Mesothelial cell of epicardium (in vitro differentiated cells): ENCODE measurements at regions not wholly inside any gene's neighbourhood (a gene's known extent, or its start where the extent isn't known, plus 50 kb on each side); places are given as distances from the start of the nearest gene placed in this dataset.
A peak's percentile ranks its signal among the peaks of the same experiment; 100 is the strongest.

Experiments used
- DNase-seq, 2 experiments: peaks; one replicate each; pipeline ENCODE4 v3.0.0; 2021; ENCODE audit warnings: low spot score in 2 of 2; ENCODE audit not compliant: unreplicated experiment in 2 of 2
- H3K27ac Mint-ChIP-seq: 2 replicates; pipeline ENCODE4 v1.8.0; 2021; ENCODE audit warnings: mixed read lengths
- H3K27me3 Mint-ChIP-seq: 2 replicates; pipeline ENCODE4 v1.8.0; 2021; ENCODE audit warnings: low read depth, mixed read lengths
- H3K36me3 Mint-ChIP-seq: 2 replicates; pipeline ENCODE4 v1.8.0; 2021; ENCODE audit warnings: mixed read lengths
- H3K4me1 Mint-ChIP-seq: 2 replicates; pipeline ENCODE4 v1.8.0; 2021; ENCODE audit warnings: mixed read lengths
- H3K4me3 Mint-ChIP-seq: 2 replicates; pipeline ENCODE4 v1.8.0; 2021; ENCODE audit warnings: mild to moderate bottlenecking, moderate library complexity, mixed read lengths
- H3K9me3 Mint-ChIP-seq: 2 replicates; pipeline ENCODE4 v1.8.0; 2021; ENCODE audit warnings: mixed read lengths
- TF ChIP-seq, protein P1 (sequence below): fragments of 200-600 bp; sonication (generic); IDR thresholded peaks from one replicate; pipeline ENCODE4 v1.5.0; 2021; ENCODE audit warnings: antibody characterized with exemption; ENCODE audit not compliant: unreplicated experiment

DNA sequence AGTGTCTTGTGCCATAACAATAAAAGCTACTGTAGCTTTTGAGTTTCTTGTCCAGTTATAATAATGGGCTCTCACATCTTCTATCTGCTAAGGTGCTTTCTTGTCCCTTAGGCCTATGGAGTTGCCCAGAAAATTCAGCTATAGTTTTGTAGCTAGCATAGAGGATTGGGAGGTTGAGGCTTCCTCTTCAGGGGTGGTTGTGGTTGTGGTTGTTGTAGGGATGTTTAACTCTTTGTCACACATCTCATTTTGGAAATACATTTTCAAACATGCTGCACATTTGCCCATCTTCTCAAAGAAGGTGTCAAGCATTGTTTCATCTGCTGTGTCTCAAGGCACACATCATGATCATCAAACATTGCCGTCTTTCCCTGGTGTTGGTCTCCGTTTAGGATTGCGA is 65.0 kb downstream of the ATXN3L start:
- Mint-ChIP-seq H3K36me3 (no peaks in the 10 kb centered on the region), H3K9me3 (peaks cover 40% of the 10 kb centered on the region), H3K27ac (no peak overlapping the region)

DNA sequence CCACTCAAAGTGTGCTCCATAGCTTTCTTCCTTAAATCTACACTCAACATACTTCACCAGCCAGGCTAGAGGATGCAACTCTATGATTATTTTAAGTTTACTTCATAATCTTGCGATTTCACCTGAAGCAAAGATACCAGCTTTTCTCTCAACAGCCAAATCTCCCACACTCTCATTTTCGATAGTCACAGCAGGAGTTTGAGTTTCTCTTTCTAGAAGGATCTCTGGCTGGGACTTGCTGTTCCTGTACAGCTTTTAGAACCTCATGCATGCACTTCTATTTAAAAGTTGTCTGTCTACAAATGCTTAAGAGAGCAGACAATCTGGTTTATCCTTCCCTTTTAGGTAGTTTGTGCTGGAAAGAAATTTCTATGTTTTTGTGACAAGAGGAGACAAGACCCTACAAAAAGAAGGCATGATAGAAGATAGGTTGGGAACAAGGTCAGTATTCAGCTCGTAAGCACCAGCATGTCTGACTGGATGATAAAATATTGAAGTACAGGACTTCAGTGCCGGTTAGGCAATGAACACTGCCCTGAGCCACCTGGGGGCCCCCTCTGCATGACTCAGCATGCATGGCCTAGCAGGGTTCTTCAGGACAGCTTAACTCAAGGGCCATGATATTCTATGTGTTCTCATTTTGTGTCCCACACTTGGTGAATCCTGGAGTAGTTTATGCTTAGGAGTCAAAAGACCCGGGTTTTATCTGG is 65.6 kb downstream of the ATXN3L start:
- TF ChIP-seq, protein P1, sequence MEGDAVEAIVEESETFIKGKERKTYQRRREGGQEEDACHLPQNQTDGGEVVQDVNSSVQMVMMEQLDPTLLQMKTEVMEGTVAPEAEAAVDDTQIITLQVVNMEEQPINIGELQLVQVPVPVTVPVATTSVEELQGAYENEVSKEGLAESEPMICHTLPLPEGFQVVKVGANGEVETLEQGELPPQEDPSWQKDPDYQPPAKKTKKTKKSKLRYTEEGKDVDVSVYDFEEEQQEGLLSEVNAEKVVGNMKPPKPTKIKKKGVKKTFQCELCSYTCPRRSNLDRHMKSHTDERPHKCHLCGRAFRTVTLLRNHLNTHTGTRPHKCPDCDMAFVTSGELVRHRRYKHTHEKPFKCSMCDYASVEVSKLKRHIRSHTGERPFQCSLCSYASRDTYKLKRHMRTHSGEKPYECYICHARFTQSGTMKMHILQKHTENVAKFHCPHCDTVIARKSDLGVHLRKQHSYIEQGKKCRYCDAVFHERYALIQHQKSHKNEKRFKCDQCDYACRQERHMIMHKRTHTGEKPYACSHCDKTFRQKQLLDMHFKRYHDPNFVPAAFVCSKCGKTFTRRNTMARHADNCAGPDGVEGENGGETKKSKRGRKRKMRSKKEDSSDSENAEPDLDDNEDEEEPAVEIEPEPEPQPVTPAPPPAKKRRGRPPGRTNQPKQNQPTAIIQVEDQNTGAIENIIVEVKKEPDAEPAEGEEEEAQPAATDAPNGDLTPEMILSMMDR: no peak
- peak overlapping the region; percentile 19 for H3K27ac Mint-ChIP-seq
- no peak overlapping the region for H3K4me3 Mint-ChIP-seq
- no peaks in the 10 kb centered on the region for H3K27me3 Mint-ChIP-seq
- no peak for DNase-seq
- peaks cover 40% of the 10 kb centered on the region for H3K9me3 Mint-ChIP-seq
- peaks cover 16% of the 10 kb centered on the region for H3K4me1 Mint-ChIP-seq
- no peaks in the 10 kb centered on the region for H3K36me3 Mint-ChIP-seq

More for the DNA sequence above, 65.0 kb downstream of the ATXN3L start:
- H3K27me3 Mint-ChIP-seq: no peaks in the 10 kb centered on the region
- H3K4me3 Mint-ChIP-seq: no peak overlapping the region
- peaks cover 10% of the 10 kb centered on the region for H3K4me1 Mint-ChIP-seq
- no peak for DNase-seq
- TF ChIP-seq, protein P1: no peak

DNA sequence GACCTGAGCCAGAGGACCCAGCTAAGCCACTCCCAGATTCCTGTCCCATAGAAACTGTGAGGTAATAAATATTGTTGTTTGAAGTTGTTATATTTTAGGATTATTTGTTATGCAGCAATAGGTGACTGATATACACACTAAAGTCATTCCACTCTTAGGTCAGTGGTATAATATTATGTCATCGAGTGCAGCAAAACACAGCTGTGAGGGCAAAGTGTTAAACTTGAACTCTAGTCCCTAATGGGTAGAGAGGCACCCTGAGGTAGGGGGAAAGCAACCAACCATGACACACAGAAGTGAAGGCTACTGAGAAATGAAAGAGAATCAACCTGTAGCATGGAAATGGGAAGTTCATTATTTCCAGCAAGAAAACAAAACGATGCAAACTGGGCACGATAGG is 66.6 kb downstream of the ATXN3L start:
- peaks cover 40% of the 10 kb centered on the region for H3K9me3 Mint-ChIP-seq
- H3K27me3 Mint-ChIP-seq: no peaks in the 10 kb centered on the region
- H3K4me3 Mint-ChIP-seq: no peak overlapping the region
- TF ChIP-seq, protein P1: no peak
- H3K36me3 Mint-ChIP-seq: no peaks in the 10 kb centered on the region
- H3K4me1 Mint-ChIP-seq: peaks cover 24% of the 10 kb centered on the region
- no peak overlapping the region for H3K27ac Mint-ChIP-seq
- DNase-seq: no peak

DNA sequence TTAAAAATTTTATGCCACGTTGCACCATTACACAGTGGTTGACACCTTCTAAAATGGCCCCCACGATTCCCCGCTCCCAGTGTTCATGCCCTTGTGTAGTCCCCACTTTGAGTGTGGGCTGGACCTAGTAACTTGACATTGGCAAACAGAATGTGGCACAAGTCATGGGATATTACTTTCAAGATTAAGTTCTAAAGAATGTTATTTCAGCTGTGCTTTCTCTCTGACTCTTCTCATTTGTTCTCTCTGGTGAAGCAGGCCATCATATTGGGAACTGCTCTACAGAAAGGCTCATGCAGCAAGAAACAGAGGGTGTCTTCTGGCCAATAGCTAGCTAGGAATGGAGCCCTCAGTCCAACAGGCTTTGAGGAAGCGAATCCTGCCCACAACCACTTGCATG is 67.1 kb downstream of the ATXN3L start:
- no peak overlapping the region for H3K4me3 Mint-ChIP-seq
- TF ChIP-seq, protein P1: no peak
- H3K9me3 Mint-ChIP-seq: peaks cover 41% of the 10 kb centered on the region
- no peak overlapping the region for H3K27ac Mint-ChIP-seq
- H3K4me1 Mint-ChIP-seq: peaks cover 24% of the 10 kb centered on the region
- no peaks in the 10 kb centered on the region for H3K27me3 Mint-ChIP-seq
- no peaks in the 10 kb centered on the region for H3K36me3 Mint-ChIP-seq
- no peak for DNase-seq

DNA sequence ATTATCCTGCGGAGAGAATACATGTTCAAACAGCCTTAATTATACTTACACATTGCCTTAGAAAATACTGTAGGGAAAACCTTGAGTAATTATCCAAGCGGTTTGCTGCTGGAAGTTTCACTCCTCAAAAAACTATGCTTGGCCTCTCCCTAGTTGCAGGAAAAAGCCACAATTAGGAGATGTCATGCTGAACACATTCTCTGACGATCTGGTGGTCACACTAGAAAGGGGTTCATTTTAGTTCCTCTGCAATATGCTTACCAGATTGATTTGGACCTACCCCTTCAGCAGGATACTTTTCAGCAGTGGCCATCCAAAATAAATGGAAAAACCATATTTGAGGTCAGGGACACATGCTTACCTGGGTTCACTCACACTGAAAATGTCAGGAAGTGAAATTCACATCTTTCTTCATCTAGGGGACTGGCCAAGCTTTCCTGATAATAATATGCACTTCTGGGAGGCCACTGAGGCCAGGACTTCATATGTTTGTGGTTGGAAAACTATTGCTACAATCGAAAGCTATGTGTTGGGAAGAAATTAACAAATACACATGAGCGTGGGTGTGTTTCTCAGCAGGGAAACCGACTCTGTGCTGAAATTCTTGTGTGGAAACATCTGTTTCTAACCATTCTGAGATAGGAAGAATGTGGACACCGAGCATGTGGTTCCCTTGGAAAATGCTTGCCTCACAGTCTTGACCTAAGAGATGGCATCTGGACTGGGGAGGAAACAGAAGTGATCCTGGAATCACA is 68.8 kb downstream of the ATXN3L start:
- peaks cover 45% of the 10 kb centered on the region for H3K9me3 Mint-ChIP-seq
- H3K4me1 Mint-ChIP-seq: peaks cover 24% of the 10 kb centered on the region
- H3K27ac Mint-ChIP-seq: peak overlapping the region; percentile 71

More for the DNA sequence above, 68.8 kb downstream of the ATXN3L start:
- DNase-seq: no peak
- TF ChIP-seq, protein P1: no peak
- Mint-ChIP-seq H3K36me3 (no peaks in the 10 kb centered on the region), H3K4me3 (no peak overlapping the region), H3K27me3 (no peaks in the 10 kb centered on the region)
